ENCODE measurements at regions not wholly inside any gene's neighbourhood (a gene's known extent, or its start where the extent isn't known, plus 50 kb on each side); places are given as distances from the start of the nearest gene placed in this dataset.

DNA sequence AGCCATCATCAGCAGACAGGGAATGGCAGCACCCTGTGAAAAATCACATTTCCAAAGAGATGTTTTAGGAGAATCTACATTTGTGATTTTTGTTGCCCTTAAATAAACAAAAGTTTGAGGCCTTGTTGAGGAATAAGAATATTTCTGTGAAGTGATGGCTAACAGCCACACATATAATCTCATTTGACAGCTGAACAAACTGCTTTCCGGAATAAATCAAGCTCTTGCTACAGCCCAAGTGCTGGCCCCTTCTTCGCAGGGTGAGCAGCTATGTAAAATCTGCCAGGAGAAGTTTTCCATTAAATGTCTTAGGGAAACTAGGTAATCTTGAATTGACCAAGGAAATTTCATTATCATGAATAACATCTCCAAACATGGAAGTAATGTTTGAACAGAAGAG lies 106.4 kb upstream of the GPM6B start:
- TF ChIP-seq, protein P1, sequence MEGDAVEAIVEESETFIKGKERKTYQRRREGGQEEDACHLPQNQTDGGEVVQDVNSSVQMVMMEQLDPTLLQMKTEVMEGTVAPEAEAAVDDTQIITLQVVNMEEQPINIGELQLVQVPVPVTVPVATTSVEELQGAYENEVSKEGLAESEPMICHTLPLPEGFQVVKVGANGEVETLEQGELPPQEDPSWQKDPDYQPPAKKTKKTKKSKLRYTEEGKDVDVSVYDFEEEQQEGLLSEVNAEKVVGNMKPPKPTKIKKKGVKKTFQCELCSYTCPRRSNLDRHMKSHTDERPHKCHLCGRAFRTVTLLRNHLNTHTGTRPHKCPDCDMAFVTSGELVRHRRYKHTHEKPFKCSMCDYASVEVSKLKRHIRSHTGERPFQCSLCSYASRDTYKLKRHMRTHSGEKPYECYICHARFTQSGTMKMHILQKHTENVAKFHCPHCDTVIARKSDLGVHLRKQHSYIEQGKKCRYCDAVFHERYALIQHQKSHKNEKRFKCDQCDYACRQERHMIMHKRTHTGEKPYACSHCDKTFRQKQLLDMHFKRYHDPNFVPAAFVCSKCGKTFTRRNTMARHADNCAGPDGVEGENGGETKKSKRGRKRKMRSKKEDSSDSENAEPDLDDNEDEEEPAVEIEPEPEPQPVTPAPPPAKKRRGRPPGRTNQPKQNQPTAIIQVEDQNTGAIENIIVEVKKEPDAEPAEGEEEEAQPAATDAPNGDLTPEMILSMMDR (IDR thresholded peaks at IDR 0.05; ENCODE audit: low read depth, low read length), result no peak
- TF ChIP-seq POLR2A (IDR thresholded peaks at IDR 0.05; ENCODE audit: extremely low read depth, insufficient read length) (no peak), MAX (IDR thresholded peaks at IDR 0.05; ENCODE audit: low read depth, low read length) (no peak)
